Endodermal cell (in vitro differentiated cells): ENCODE measurements at regions not wholly inside any gene's neighbourhood (a gene's known extent, or its start where the extent isn't known, plus 50 kb on each side); places are given as distances from the start of the nearest gene placed in this dataset.

Experiments used
- DNase-seq: peaks from one replicate; pipeline ENCODE4 v3.0.0-alpha.2; 2017
- H3K27ac ChIP-seq: 2 replicates; pipeline ENCODE4 v1.5.1; 2013; ENCODE audit warnings: mild to moderate bottlenecking, low read depth, low read length, moderate library complexity
- H3K27me3 ChIP-seq: 2 replicates; pipeline ENCODE4 v1.6.1; 2013; ENCODE audit warnings: mild to moderate bottlenecking, low read length, moderate library complexity; ENCODE audit not compliant: insufficient read depth, control insufficient read depth, poor library complexity, severe bottlenecking
- H3K36me3 ChIP-seq: 2 replicates; pipeline ENCODE4 v1.7.0; 2013; ENCODE audit warnings: mild to moderate bottlenecking, low read length, moderate library complexity; ENCODE audit not compliant: control insufficient read depth, insufficient read depth
- H3K4me1 ChIP-seq: one replicate; pipeline ENCODE4 v1.7.0; 2013; ENCODE audit warnings: low read length; ENCODE audit not compliant: control insufficient read depth, insufficient read depth
- H3K4me3 ChIP-seq: 2 replicates; pipeline ENCODE4 v1.5.1; 2013; ENCODE audit warnings: mild to moderate bottlenecking, low read length, moderate library complexity
- H3K9ac ChIP-seq: 2 replicates; pipeline ENCODE4 v1.6.1; 2013; ENCODE audit warnings: mild to moderate bottlenecking, low read length, moderate library complexity; ENCODE audit not compliant: poor library complexity, severe bottlenecking; ENCODE audit errors: extremely low read depth
- H3K9me3 ChIP-seq: 2 replicates; pipeline ENCODE4 v1.6.1; 2013; ENCODE audit warnings: mild to moderate bottlenecking, low read length, moderate library complexity; ENCODE audit not compliant: control insufficient read depth
- H3K27ac Mint-ChIP-seq: 2 replicates; pipeline ENCODE4 v1.8.0; 2020; ENCODE audit warnings: mixed read lengths
- H3K27me3 Mint-ChIP-seq: 2 replicates; pipeline ENCODE4 v1.8.0; 2021; ENCODE audit warnings: mild to moderate bottlenecking, mixed read lengths; ENCODE audit not compliant: insufficient read depth
- H3K36me3 Mint-ChIP-seq: 2 replicates; pipeline ENCODE4 v1.8.0; 2020; ENCODE audit warnings: low read depth, mixed read lengths
- H3K4me1 Mint-ChIP-seq: 2 replicates; pipeline ENCODE4 v1.8.0; 2020; ENCODE audit warnings: mixed read lengths
- H3K4me3 Mint-ChIP-seq: 2 replicates; pipeline ENCODE4 v1.8.0; 2020; ENCODE audit warnings: mild to moderate bottlenecking, moderate library complexity, mixed read lengths
- H3K9me3 Mint-ChIP-seq: 2 replicates; pipeline ENCODE4 v1.8.0; 2020; ENCODE audit warnings: mild to moderate bottlenecking, mixed read lengths
- WGBS, 2 experiments: methylation state at CpG; one replicate each; pipeline versions ENCODE4 v1.1.5 to v1.1.7; 2013; ENCODE audit warnings: missing lambda C conversion rate in 2 of 2, mixed read lengths in 1 of 2; ENCODE audit not compliant: insufficient coverage in 1 of 2, insufficient read length in 1 of 2; 5-methylcytosine and 5-hydroxymethylcytosine counted together
- TF ChIP-seq, protein P1 (sequence below): fragments of 200-600 bp; sonication (generic); conservative IDR thresholded peaks from 2 replicates; pipeline ENCODE4 v1.5.0; 2021; ENCODE audit warnings: antibody characterized with exemption, mild to moderate bottlenecking

DNA sequence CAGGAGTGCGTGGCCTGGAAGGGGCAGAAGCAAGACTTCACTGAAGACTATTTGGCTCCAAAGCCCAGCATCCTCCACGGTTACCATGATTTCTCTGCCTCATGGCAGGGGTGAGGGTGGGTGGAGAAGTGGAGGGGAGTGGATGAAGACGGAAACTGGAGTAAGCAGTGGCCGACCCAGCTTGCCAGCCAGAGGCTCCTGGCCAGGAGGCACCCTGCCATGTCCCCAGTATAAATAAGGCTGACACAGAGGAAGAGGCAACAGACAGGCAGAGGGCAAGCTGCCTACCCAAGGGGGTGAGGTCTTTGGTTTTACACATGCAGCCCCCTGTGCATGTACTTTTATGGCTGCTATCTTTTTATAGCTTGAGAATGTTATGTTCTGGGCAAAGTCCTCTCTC is 102.6 kb upstream of the TBX20 start:
- Histone ChIP-seq H3K36me3 (no peaks in the 10 kb centered on the region), H3K9ac (no peak overlapping the region), H3K4me1 (peaks cover 5% of the 10 kb centered on the region), H3K4me3 (no peak overlapping the region), H3K27ac (no peak overlapping the region), H3K27me3 (no peaks in the 10 kb centered on the region), H3K9me3 (no peaks in the 10 kb centered on the region)
- Mint-ChIP-seq H3K4me3 (no peak overlapping the region), H3K27me3 (peaks cover 3% of the 10 kb centered on the region), H3K9me3 (no peaks in the 10 kb centered on the region), H3K36me3 (no peaks in the 10 kb centered on the region), H3K4me1 (peaks cover 11% of the 10 kb centered on the region), H3K27ac (no peak overlapping the region)
- WGBS, 2 experiments, result 86 to 89% methylated on average over 1 to 4 of the region's 4 CpGs
- no peak for DNase-seq
- TF ChIP-seq, protein P1, sequence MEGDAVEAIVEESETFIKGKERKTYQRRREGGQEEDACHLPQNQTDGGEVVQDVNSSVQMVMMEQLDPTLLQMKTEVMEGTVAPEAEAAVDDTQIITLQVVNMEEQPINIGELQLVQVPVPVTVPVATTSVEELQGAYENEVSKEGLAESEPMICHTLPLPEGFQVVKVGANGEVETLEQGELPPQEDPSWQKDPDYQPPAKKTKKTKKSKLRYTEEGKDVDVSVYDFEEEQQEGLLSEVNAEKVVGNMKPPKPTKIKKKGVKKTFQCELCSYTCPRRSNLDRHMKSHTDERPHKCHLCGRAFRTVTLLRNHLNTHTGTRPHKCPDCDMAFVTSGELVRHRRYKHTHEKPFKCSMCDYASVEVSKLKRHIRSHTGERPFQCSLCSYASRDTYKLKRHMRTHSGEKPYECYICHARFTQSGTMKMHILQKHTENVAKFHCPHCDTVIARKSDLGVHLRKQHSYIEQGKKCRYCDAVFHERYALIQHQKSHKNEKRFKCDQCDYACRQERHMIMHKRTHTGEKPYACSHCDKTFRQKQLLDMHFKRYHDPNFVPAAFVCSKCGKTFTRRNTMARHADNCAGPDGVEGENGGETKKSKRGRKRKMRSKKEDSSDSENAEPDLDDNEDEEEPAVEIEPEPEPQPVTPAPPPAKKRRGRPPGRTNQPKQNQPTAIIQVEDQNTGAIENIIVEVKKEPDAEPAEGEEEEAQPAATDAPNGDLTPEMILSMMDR, result no peak

DNA sequence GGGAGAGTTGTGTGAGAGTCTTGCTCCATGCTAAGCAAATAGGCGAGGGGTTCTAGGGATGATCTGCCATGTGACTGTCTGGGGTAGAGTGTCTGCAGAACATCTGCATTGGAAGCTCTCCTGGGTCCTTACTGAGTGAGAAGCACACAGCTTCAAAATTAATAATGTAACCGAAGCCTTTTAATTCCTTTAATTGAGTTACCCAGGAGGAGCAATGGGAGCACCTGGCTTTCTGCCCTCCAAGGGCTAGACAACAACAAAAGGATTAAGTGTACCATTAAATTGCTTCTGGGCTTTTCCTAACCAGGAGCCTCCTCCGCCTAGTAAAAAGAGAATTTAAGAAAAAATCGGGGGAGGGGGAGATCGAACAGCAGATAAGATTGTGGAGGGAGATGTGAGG is 102.0 kb upstream of the TBX20 start:
- peaks cover 11% of the 10 kb centered on the region for H3K4me1 Mint-ChIP-seq

DNA sequence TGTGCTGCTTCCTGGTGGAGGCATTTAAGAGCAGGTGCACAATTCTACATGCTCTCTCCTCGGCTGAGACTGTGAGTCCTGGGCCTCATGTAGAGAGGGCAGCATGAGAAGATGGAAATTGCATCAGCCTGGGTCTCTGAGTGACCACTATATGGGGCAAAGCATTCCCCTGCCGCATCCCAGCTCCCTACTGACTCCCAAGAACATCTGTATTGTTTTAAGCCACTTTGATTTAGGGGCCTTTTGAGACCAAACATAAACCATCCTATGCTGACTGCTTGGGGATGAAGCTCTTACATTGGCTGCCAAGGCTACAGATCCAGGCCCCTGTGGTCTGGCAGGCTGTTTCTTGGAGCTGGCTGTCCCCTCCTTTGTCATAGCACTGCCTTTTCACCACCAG is 101.3 kb upstream of the TBX20 start:
- H3K9ac ChIP-seq, result no peak overlapping the region
- Mint-ChIP-seq H3K4me3 (no peak overlapping the region), H3K4me1 (peaks cover 11% of the 10 kb centered on the region), H3K9me3 (no peaks in the 10 kb centered on the region), H3K27ac (no peak overlapping the region), H3K36me3 (no peaks in the 10 kb centered on the region), H3K27me3 (peaks cover 4% of the 10 kb centered on the region)
- no peak for DNase-seq
- TF ChIP-seq, protein P1, result no peak
- no peak overlapping the region for H3K4me3 ChIP-seq
- no peak overlapping the region for H3K27ac ChIP-seq
- H3K27me3 ChIP-seq, result no peaks in the 10 kb centered on the region
- no peaks in the 10 kb centered on the region for H3K9me3 ChIP-seq
- H3K36me3 ChIP-seq, result no peaks in the 10 kb centered on the region
- WGBS, 2 experiments, result 94 to 100% methylated on average over 2 of the region's 2 CpGs
- H3K4me1 ChIP-seq, result peaks cover 5% of the 10 kb centered on the region

More for the DNA sequence above, 102.0 kb upstream of the TBX20 start:
- no peak for DNase-seq
- no peaks in the 10 kb centered on the region for H3K27me3 ChIP-seq
- WGBS, 2 experiments, result 86 to 91% methylated on average over 5 of the region's 5 CpGs
- Mint-ChIP-seq H3K36me3 (no peaks in the 10 kb centered on the region), H3K4me3 (no peak overlapping the region), H3K27ac (no peak overlapping the region), H3K9me3 (no peaks in the 10 kb centered on the region), H3K27me3 (peaks cover 4% of the 10 kb centered on the region)
- H3K4me1 ChIP-seq, result peaks cover 5% of the 10 kb centered on the region
- H3K27ac ChIP-seq, result no peak overlapping the region
- H3K9me3 ChIP-seq, result no peaks in the 10 kb centered on the region
- no peaks in the 10 kb centered on the region for H3K36me3 ChIP-seq
- TF ChIP-seq, protein P1, result no peak
- no peak overlapping the region for H3K9ac ChIP-seq
- no peak overlapping the region for H3K4me3 ChIP-seq
